GM12878 (cell line): ENCODE measurements at regions not wholly inside any gene's neighbourhood (a gene's known extent, or its start where the extent isn't known, plus 50 kb on each side); places are given as distances from the start of the nearest gene placed in this dataset.

Experiments used
- ATAC-seq: fragments of 200-7000 bp; cut with Tn5 transposase; 3 replicates; pipeline ENCODE4 v1.9.1; 2020; ENCODE audit warnings: mild to moderate bottlenecking, moderate library complexity
- BruUV-seq: library from RNA; stranded (reverse); fragments of 400-500 nt; replicated peaks from 2 replicates; lab custom pipeline; 2021; lab: Mats Ljungman, UMichigan
- CTCF ChIA-PET: fragments of 300-600 bp; sonication (Branson Sonifier 250); formaldehyde crosslinking; extraction: SDS; loops from one replicate; lab custom pipeline; 2021; ENCODE audit warnings: inconsistent platforms; lab: Yijun Ruan, JAX
- POLR2A ChIA-PET: fragments of 350-600 bp; formaldehyde crosslinking; extraction: SDS; loops from one replicate; lab custom pipeline; 2021; ENCODE audit warnings: inconsistent platforms; lab: Charles Lee
- RAD21 ChIA-PET: fragments of 300-600 bp; sonication (Branson Sonifier 250); formaldehyde crosslinking; loops from one replicate; lab custom pipeline; 2023; ENCODE audit warnings: antibody characterized with exemption; ENCODE audit not compliant: unreplicated experiment; lab: Charles Lee
- SMC1A ChIA-PET: fragments of 300-600 bp; sonication (Branson Sonifier 250); formaldehyde crosslinking; loops from one replicate; lab custom pipeline; 2023; ENCODE audit not compliant: unreplicated experiment, uncharacterized antibody; lab: Charles Lee
- DNase-seq: peaks from one replicate; pipeline ENCODE4 v3.0.0-alpha.2; 2011; ENCODE audit warnings: low read depth, low spot score
- FAIRE-seq: peaks from 3 replicates; lab custom pipeline; 2011; peaks lifted over from hg19 to GRCh38; lab: Jason Lieb, UNC
- H2AFZ ChIP-seq: 2 replicates; pipeline ENCODE4 v1.6.0; 2011; ENCODE audit warnings: low read depth, low read length, control low read depth; ENCODE audit not compliant: control insufficient read depth
- H3K27ac ChIP-seq: 2 replicates; pipeline ENCODE4 v1.5.1; 2011; ENCODE audit warnings: control low read depth; ENCODE audit not compliant: control insufficient read depth, insufficient read depth
- H3K27me3 ChIP-seq, 2 experiments: replicated peaks in 1 of 2; 2 replicates each; pipeline versions ENCODE4 v1.6.0 to v1.6.1; 2011; ENCODE audit warnings: low read length in 1 of 2; ENCODE audit not compliant: control insufficient read depth in 2 of 2, insufficient read depth in 2 of 2
- H3K36me3 ChIP-seq, 2 experiments: 2 replicates each; pipeline ENCODE4 v1.5.1; 2011; ENCODE audit warnings: low read length in 1 of 2; ENCODE audit not compliant: control insufficient read depth in 2 of 2, insufficient read depth in 2 of 2
- H3K4me1 ChIP-seq: 2 replicates; pipeline ENCODE4 v1.6.1; 2011; ENCODE audit warnings: mild to moderate bottlenecking, low read length, moderate library complexity, mixed read lengths; ENCODE audit not compliant: control insufficient read depth, insufficient read depth
- H3K4me2 ChIP-seq: 2 replicates; pipeline ENCODE4 v1.6.0; 2011; ENCODE audit warnings: control low read depth; ENCODE audit not compliant: control insufficient read depth, insufficient read depth
- H3K4me3 ChIP-seq: fragments of 200-600 bp; sonication (generic); 2 replicates; pipeline ENCODE4 v1.5.1; 2016
- H3K79me2 ChIP-seq: 2 replicates; pipeline ENCODE4 v1.6.0; 2011; ENCODE audit warnings: low read length; ENCODE audit not compliant: control insufficient read depth, insufficient read depth
- H3K9ac ChIP-seq: 2 replicates; pipeline ENCODE4 v1.8.0; 2011; ENCODE audit warnings: low read length, control low read depth, mixed read lengths; ENCODE audit not compliant: control insufficient read depth, insufficient read depth
- H3K9me3 ChIP-seq: replicated peaks from 3 replicates; pipeline ENCODE4 v1.5.1; 2011; ENCODE audit warnings: mild to moderate bottlenecking, low read length; ENCODE audit not compliant: control insufficient read depth, insufficient read depth
- H4K20me1 ChIP-seq: 2 replicates; pipeline ENCODE4 v1.6.0; 2011; ENCODE audit not compliant: control insufficient read depth, insufficient read depth
- E2F4 ChIP-seq: IDR thresholded peaks from 2 replicates; pipeline ENCODE4 v1.6.1; 2012; ENCODE audit warnings: low read depth, low read length, improper control_type of control experiment
- JUNB ChIP-seq: IDR thresholded peaks from 2 replicates; pipeline ENCODE4 v1.6.1; 2016; ENCODE audit warnings: antibody characterized with exemption, mild to moderate bottlenecking
- NFYB ChIP-seq: IDR thresholded peaks from 2 replicates; pipeline ENCODE4 v1.6.1; 2011; ENCODE audit warnings: low read depth, mild to moderate bottlenecking, low read length, improper control_type of control experiment, moderate library complexity; ENCODE audit not compliant: insufficient read depth
- RFX5 ChIP-seq: IDR thresholded peaks from 2 replicates; pipeline ENCODE4 v1.6.1; 2011; ENCODE audit warnings: low read depth, low read length, improper control_type of control experiment
- ZNF384 ChIP-seq: IDR thresholded peaks from 2 replicates; pipeline ENCODE4 v1.6.1; 2012; ENCODE audit warnings: low read depth, mild to moderate bottlenecking, low read length, improper control_type of control experiment, borderline replicate concordance
- WGBS: methylation state at CpG from one replicate; pipeline ENCODE4 v1.1.6; 2016; ENCODE audit warnings: low lambda C conversion rate; ENCODE audit not compliant: insufficient replicate concordance, insufficient coverage; ENCODE audit errors: missing lambda C conversion rate; 5-methylcytosine and 5-hydroxymethylcytosine counted together
- in situ Hi-C: fragments of 300-500 bp; cut with MboI; formaldehyde crosslinking; loops from 9 replicates; pipeline ENCODE4 v1.14.3; 2018; ENCODE audit warnings: mixed read lengths
- intact Hi-C: fragments of 100-400 bp; cut with micrococcal nuclease; formaldehyde crosslinking; loops from one replicate; pipeline ENCODE4 v1.14.2; 2022; ENCODE audit not compliant: unreplicated experiment
- TF ChIP-seq, protein P1 (sequence below): fragments of 450-650 bp; IDR thresholded peaks from 2 replicates; pipeline ENCODE4 v1.6.1; 2016; ENCODE audit warnings: mild to moderate bottlenecking

DNA sequence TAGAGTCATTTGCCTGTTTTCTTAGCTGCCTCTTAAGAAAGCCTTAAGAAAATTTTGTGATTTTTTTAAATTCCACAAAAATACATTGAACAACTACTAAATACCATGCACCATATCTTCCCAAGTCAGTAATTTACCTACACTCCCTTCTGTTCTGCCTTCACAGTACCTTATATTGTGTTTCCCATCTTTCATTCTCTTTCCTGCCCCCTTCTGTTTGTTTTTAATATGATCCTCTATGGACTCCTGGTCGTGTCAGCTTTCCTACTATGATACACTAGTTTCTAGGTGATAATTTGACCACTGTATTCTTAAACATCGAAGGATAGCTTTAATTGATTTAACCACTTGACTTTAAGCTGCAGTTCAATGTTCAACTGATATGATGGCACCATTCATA, 297.7 kb upstream of the HAND2 start:
- SMC1A ChIA-PET, result no interaction called here
- no peaks in the 10 kb centered on the region for H3K4me1 ChIP-seq
- no peak for DNase-seq
- 15% methylated on average over 2 of the region's 2 CpGs for WGBS
- no peaks in the 10 kb centered on the region for H3K79me2 ChIP-seq
- no peak overlapping the region for H2AFZ ChIP-seq
- no peak overlapping the region for H3K4me3 ChIP-seq
- no peaks in the 10 kb centered on the region for H3K27me3 ChIP-seq
- no peak overlapping the region for H3K4me2 ChIP-seq
- POLR2A ChIA-PET, result no interaction called here
- no peak for TF ChIP-seq E2F4
- TF ChIP-seq JUNB, result no peak
- TF ChIP-seq RFX5, result no peak
- TF ChIP-seq NFYB, result no peak
- TF ChIP-seq, protein P1, sequence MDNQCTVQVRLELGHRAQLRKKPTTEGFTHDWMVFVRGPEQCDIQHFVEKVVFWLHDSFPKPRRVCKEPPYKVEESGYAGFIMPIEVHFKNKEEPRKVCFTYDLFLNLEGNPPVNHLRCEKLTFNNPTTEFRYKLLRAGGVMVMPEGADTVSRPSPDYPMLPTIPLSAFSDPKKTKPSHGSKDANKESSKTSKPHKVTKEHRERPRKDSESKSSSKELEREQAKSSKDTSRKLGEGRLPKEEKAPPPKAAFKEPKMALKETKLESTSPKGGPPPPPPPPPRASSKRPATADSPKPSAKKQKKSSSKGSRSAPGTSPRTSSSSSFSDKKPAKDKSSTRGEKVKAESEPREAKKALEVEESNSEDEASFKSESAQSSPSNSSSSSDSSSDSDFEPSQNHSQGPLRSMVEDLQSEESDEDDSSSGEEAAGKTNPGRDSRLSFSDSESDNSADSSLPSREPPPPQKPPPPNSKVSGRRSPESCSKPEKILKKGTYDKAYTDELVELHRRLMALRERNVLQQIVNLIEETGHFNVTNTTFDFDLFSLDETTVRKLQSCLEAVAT, result no peak
- TF ChIP-seq ZNF384, result no peak
- TF ChIP-seq, all 136 proteins: peak for 0
- Histone ChIP-seq H3K9me3 (no peaks in the 10 kb centered on the region), H4K20me1 (no peaks in the 10 kb centered on the region), H3K36me3 (no peaks in the 10 kb centered on the region), H3K27ac (no peak overlapping the region), H3K9ac (no peak overlapping the region)
- BruUV-seq, result no TSS peak
- no peak for ATAC-seq
- in situ Hi-C loops (no loop called here), intact Hi-C loops (no loop called here)
- CTCF ChIA-PET, result interaction anchor here (1.2 to 1.7 kb wide), 2 partner anchors 75 to 322 kb away, joined by 3 to 6 read pairs; no protein-coding TSS in a partner anchor
- RAD21 ChIA-PET, result no interaction called here
- FAIRE-seq, result no peak
